ENCODE measurements at regions not wholly inside any gene's neighbourhood (a gene's known extent, or its start where the extent isn't known, plus 50 kb on each side); places are given as distances from the start of the nearest gene placed in this dataset.
"Not testable (repeated sequence)": the region's sequence is repeated elsewhere in the genome, so short reads cannot be mapped to it uniquely, and the experiment has no call there.

- H3K4me1 Mint-ChIP-seq, result peaks cover 10% of the 10 kb centered on the region
- no peaks in the 10 kb centered on the region for H3K9me3 ChIP-seq (ENCODE audit: control insufficient read depth, low read length, poor library complexity, severe bottlenecking)
- peaks cover 11% of the 10 kb centered on the region for H3K27me3 Mint-ChIP-seq
- no peak overlapping the region for H3K27ac Mint-ChIP-seq
- ATAC-seq (no peak), DNase-seq (no peak)
- H3K4me3 Mint-ChIP-seq, result no peak overlapping the region
- peaks cover 2% of the 10 kb centered on the region for H3K36me3 Mint-ChIP-seq (ENCODE audit: low read depth)
Measured at GRCh38 chr3:18225709-18226108, 199.4 kb downstream of the SATB1 start.

- peaks cover 11% of the 10 kb centered on the region for H3K27me3 Mint-ChIP-seq
- ATAC-seq (no peak), DNase-seq (no peak)
- no peak overlapping the region for H3K27ac Mint-ChIP-seq
- H3K4me3 Mint-ChIP-seq, result no peak overlapping the region
- peaks cover 2% of the 10 kb centered on the region for H3K36me3 Mint-ChIP-seq (ENCODE audit: low read depth)
- peaks cover 10% of the 10 kb centered on the region for H3K4me1 Mint-ChIP-seq
- no peaks in the 10 kb centered on the region for H3K9me3 ChIP-seq (ENCODE audit: control insufficient read depth, low read length, poor library complexity, severe bottlenecking)
Measured at GRCh38 chr3:18224426-18224825, 200.7 kb downstream of the SATB1 start.

- Mint-ChIP-seq H3K36me3 (ENCODE audit: low read depth) (peaks cover 2% of the 10 kb centered on the region), H3K4me1 (peaks cover 10% of the 10 kb centered on the region), H3K27ac (no peak overlapping the region), H3K4me3 (no peak overlapping the region), H3K27me3 (peaks cover 11% of the 10 kb centered on the region)
- DNase-seq, result no peak
- ATAC-seq, result peak; percentile 12
- H3K9me3 ChIP-seq (ENCODE audit: control insufficient read depth, low read length, poor library complexity, severe bottlenecking), result no peaks in the 10 kb centered on the region
Measured at GRCh38 chr3:18223974-18224373, 201.2 kb downstream of the SATB1 start.

- peaks cover 10% of the 10 kb centered on the region for H3K4me1 Mint-ChIP-seq
- DNase-seq, result no peak
- no peaks in the 10 kb centered on the region for H3K9me3 ChIP-seq (ENCODE audit: control insufficient read depth, low read length, poor library complexity, severe bottlenecking)
- peaks cover 11% of the 10 kb centered on the region for H3K27me3 Mint-ChIP-seq
- peak; percentile 72 for ATAC-seq
- H3K27ac Mint-ChIP-seq, result no peak overlapping the region
- H3K36me3 Mint-ChIP-seq (ENCODE audit: low read depth), result peaks cover 2% of the 10 kb centered on the region
- H3K4me3 Mint-ChIP-seq, result no peak overlapping the region
Measured at GRCh38 chr3:18223571-18223970, 201.6 kb downstream of the SATB1 start.

GRCh38 chr3:18222686-18223085, 202.5 kb downstream of the SATB1 start:
- no peak overlapping the region for H3K4me3 Mint-ChIP-seq
- H3K36me3 Mint-ChIP-seq (ENCODE audit: low read depth), result no peaks in the 10 kb centered on the region
- no peak for DNase-seq

GRCh38 chr3:18217507-18218174, 207.5 kb downstream of the SATB1 start:
- no peaks in the 10 kb centered on the region for H3K36me3 Mint-ChIP-seq (ENCODE audit: low read depth)
- H3K27me3 Mint-ChIP-seq, result no peaks in the 10 kb centered on the region
- ATAC-seq (no peak), DNase-seq (no peak)
- no peaks in the 10 kb centered on the region for H3K4me1 Mint-ChIP-seq
- H3K4me3 Mint-ChIP-seq, result no peak overlapping the region
- no peaks in the 10 kb centered on the region for H3K9me3 ChIP-seq (ENCODE audit: control insufficient read depth, low read length, poor library complexity, severe bottlenecking)
- H3K27ac Mint-ChIP-seq, result peak overlapping the region; percentile 14

More at GRCh38 chr3:18222686-18223085, 202.5 kb downstream of the SATB1 start:
- no peaks in the 10 kb centered on the region for H3K9me3 ChIP-seq (ENCODE audit: control insufficient read depth, low read length, poor library complexity, severe bottlenecking)
- peaks cover 11% of the 10 kb centered on the region for H3K27me3 Mint-ChIP-seq
- ATAC-seq, result no peak
- peaks cover 10% of the 10 kb centered on the region for H3K4me1 Mint-ChIP-seq
- H3K27ac Mint-ChIP-seq, result no peak overlapping the region

GRCh38 chr3:18216996-18217395, 208.1 kb downstream of the SATB1 start:
- Mint-ChIP-seq H3K27me3 (no peaks in the 10 kb centered on the region), H3K36me3 (ENCODE audit: low read depth) (no peaks in the 10 kb centered on the region), H3K27ac (peak overlapping the region; percentile 14), H3K4me3 (no peak overlapping the region), H3K4me1 (no peaks in the 10 kb centered on the region)
- DNase-seq (no peak), ATAC-seq (no peak)
- no peaks in the 10 kb centered on the region for H3K9me3 ChIP-seq (ENCODE audit: control insufficient read depth, low read length, poor library complexity, severe bottlenecking)

GRCh38 chr3:18215639-18216038, 209.5 kb downstream of the SATB1 start:
- no peaks in the 10 kb centered on the region for H3K9me3 ChIP-seq (ENCODE audit: control insufficient read depth, low read length, poor library complexity, severe bottlenecking)
- ATAC-seq (no peak), DNase-seq (no peak)
- no peaks in the 10 kb centered on the region for H3K27me3 Mint-ChIP-seq
- no peak overlapping the region for H3K27ac Mint-ChIP-seq
- no peaks in the 10 kb centered on the region for H3K4me1 Mint-ChIP-seq
- H3K36me3 Mint-ChIP-seq (ENCODE audit: low read depth), result peaks cover 2% of the 10 kb centered on the region
- H3K4me3 Mint-ChIP-seq, result no peak overlapping the region

GRCh38 chr3:18211116-18211515, 214.0 kb downstream of the SATB1 start:
- ATAC-seq, result no peak
- H3K4me1 Mint-ChIP-seq, result no peaks in the 10 kb centered on the region
- no peak overlapping the region for H3K4me3 Mint-ChIP-seq
- no peak for DNase-seq
- peaks cover 2% of the 10 kb centered on the region for H3K36me3 Mint-ChIP-seq (ENCODE audit: low read depth)
- peaks cover 23% of the 10 kb centered on the region for H3K27me3 Mint-ChIP-seq
- no peak overlapping the region for H3K27ac Mint-ChIP-seq
- H3K9me3 ChIP-seq (ENCODE audit: control insufficient read depth, low read length, poor library complexity, severe bottlenecking), result no peaks in the 10 kb centered on the region

GRCh38 chr3:18208856-18209255, 216.3 kb downstream of the SATB1 start:
- Mint-ChIP-seq H3K36me3 (ENCODE audit: low read depth) (peaks cover 2% of the 10 kb centered on the region), H3K4me3 (no peak overlapping the region), H3K27me3 (peaks cover 39% of the 10 kb centered on the region), H3K27ac (no peak overlapping the region), H3K4me1 (no peaks in the 10 kb centered on the region)
- H3K9me3 ChIP-seq (ENCODE audit: control insufficient read depth, low read length, poor library complexity, severe bottlenecking), result no peaks in the 10 kb centered on the region
- peak; percentile 27 for ATAC-seq
- no peak for DNase-seq

- H3K36me3 Mint-ChIP-seq (ENCODE audit: low read depth), result peaks cover 2% of the 10 kb centered on the region
- DNase-seq, result no peak
- no peak overlapping the region for H3K27ac Mint-ChIP-seq
- H3K4me1 Mint-ChIP-seq, result no peaks in the 10 kb centered on the region
- H3K4me3 Mint-ChIP-seq, result no peak overlapping the region
- peaks cover 39% of the 10 kb centered on the region for H3K27me3 Mint-ChIP-seq
- ATAC-seq, result no peak
- H3K9me3 ChIP-seq (ENCODE audit: control insufficient read depth, low read length, poor library complexity, severe bottlenecking), result no peaks in the 10 kb centered on the region
Measured at GRCh38 chr3:18208091-18208490, 217.0 kb downstream of the SATB1 start.

GRCh38 chr3:18207226-18207625, 217.9 kb downstream of the SATB1 start:
- Mint-ChIP-seq H3K27me3 (peaks cover 39% of the 10 kb centered on the region), H3K27ac (no peak overlapping the region), H3K4me3 (no peak overlapping the region), H3K4me1 (no peaks in the 10 kb centered on the region), H3K36me3 (ENCODE audit: low read depth) (peaks cover 2% of the 10 kb centered on the region)
- ATAC-seq, result no peak
- H3K9me3 ChIP-seq (ENCODE audit: control insufficient read depth, low read length, poor library complexity, severe bottlenecking), result no peaks in the 10 kb centered on the region
- DNase-seq, result no peak

- H3K4me1 Mint-ChIP-seq; H3K36me3 Mint-ChIP-seq (ENCODE audit: low read depth); H3K4me3 Mint-ChIP-seq; DNase-seq; ATAC-seq; H3K27ac Mint-ChIP-seq; H3K9me3 ChIP-seq (ENCODE audit: control insufficient read depth, low read length, poor library complexity, severe bottlenecking): not testable (repeated sequence)
- H3K27me3 Mint-ChIP-seq, result peaks cover 39% of the 10 kb centered on the region
Measured at GRCh38 chr3:18205701-18206100, 219.4 kb downstream of the SATB1 start.

- ATAC-seq (no peak), DNase-seq (no peak)
- Mint-ChIP-seq H3K4me1 (no peaks in the 10 kb centered on the region), H3K27ac (no peak overlapping the region), H3K27me3 (peaks cover 16% of the 10 kb centered on the region), H3K36me3 (ENCODE audit: low read depth) (no peaks in the 10 kb centered on the region), H3K4me3 (no peak overlapping the region)
- no peaks in the 10 kb centered on the region for H3K9me3 ChIP-seq (ENCODE audit: control insufficient read depth, low read length, poor library complexity, severe bottlenecking)
Measured at GRCh38 chr3:18201315-18201714, 223.8 kb downstream of the SATB1 start.
